ENCODE measurements at regions not wholly inside any gene's neighbourhood (a gene's known extent, or its start where the extent isn't known, plus 50 kb on each side); places are given as distances from the start of the nearest gene placed in this dataset.
"Not testable (repeated sequence)": the region's sequence is repeated elsewhere in the genome, so short reads cannot be mapped to it uniquely, and the experiment has no call there.

DNA sequence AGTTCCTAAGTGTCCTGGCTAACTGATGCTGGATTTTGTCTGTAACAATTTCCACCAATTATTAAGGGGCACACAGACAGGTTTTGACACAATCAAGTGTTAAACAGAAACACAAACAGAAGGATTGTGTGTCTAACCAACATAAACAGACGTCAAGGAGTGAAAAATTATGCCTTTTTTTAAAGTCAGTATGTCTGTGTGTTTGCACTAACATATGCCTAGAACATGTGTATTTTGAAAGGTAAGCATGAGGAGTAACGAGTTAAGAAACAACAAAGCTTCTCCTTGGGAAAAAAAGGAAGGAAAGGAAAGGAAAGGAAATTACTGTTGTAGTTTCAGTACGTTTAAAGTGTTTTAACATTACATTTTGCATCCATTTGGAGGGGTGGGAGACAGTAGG lies 466.3 kb upstream of the ID4 start:
- H3K27ac ChIP-seq (ENCODE audit: insufficient read depth, low read depth, low read length, poor library complexity, severe bottlenecking), result peak overlapping the region; percentile 40

GRCh38 chr6:19375613-19376012 lies 461.6 kb upstream of the ID4 start:
- H3K36me3 ChIP-seq (ENCODE audit: control insufficient read depth, insufficient read depth, low read length), result no peaks in the 10 kb centered on the region
- no peak overlapping the region for H3K4me3 ChIP-seq (ENCODE audit: insufficient read depth, low read depth, low read length)
- no peaks in the 10 kb centered on the region for H3K27me3 ChIP-seq (ENCODE audit: control insufficient read depth, insufficient read depth, low read length, poor library complexity, severe bottlenecking)
- H3K9me3 ChIP-seq (ENCODE audit: control insufficient read depth, low read length), result no peaks in the 10 kb centered on the region
- peaks cover 6% of the 10 kb centered on the region for H3K4me1 ChIP-seq (ENCODE audit: control insufficient read depth, insufficient read depth, low read length)
- H3K27ac ChIP-seq (ENCODE audit: insufficient read depth, low read depth, low read length, poor library complexity, severe bottlenecking), result no peak overlapping the region

More for the DNA sequence above, 466.3 kb upstream of the ID4 start:
- H3K4me3 ChIP-seq (ENCODE audit: insufficient read depth, low read depth, low read length), result no peak overlapping the region
- H3K27me3 ChIP-seq (ENCODE audit: control insufficient read depth, insufficient read depth, low read length, poor library complexity, severe bottlenecking), result no peaks in the 10 kb centered on the region
- H3K9me3 ChIP-seq (ENCODE audit: control insufficient read depth, low read length), result no peaks in the 10 kb centered on the region
- H3K36me3 ChIP-seq (ENCODE audit: control insufficient read depth, insufficient read depth, low read length), result no peaks in the 10 kb centered on the region
- 85 to 87% methylated on average over 3 of the region's 3 CpGs for WGBS, 2 experiments
- H3K4me1 ChIP-seq (ENCODE audit: control insufficient read depth, insufficient read depth, low read length), result peaks cover 22% of the 10 kb centered on the region

GRCh38 chr6:19377722-19378121 lies 459.4 kb upstream of the ID4 start:
- Histone ChIP-seq H3K27me3 (ENCODE audit: control insufficient read depth, insufficient read depth, low read length, poor library complexity, severe bottlenecking) (no peaks in the 10 kb centered on the region), H3K36me3 (ENCODE audit: control insufficient read depth, insufficient read depth, low read length) (no peaks in the 10 kb centered on the region), H3K9me3 (ENCODE audit: control insufficient read depth, low read length) (no peaks in the 10 kb centered on the region), H3K4me1 (ENCODE audit: control insufficient read depth, insufficient read depth, low read length) (no peaks in the 10 kb centered on the region), H3K4me3 (ENCODE audit: insufficient read depth, low read depth, low read length) (no peak overlapping the region), H3K27ac (ENCODE audit: insufficient read depth, low read depth, low read length, poor library complexity, severe bottlenecking) (no peak overlapping the region)
- WGBS, 2 experiments, result 85 to 95% methylated on average over 3 of the region's 3 CpGs

GRCh38 chr6:19380293-19380692 lies 456.9 kb upstream of the ID4 start:
- no peaks in the 10 kb centered on the region for H3K36me3 ChIP-seq (ENCODE audit: control insufficient read depth, insufficient read depth, low read length)
- WGBS, 2 experiments, result 94 to 100% methylated on average over 2 of the region's 2 CpGs
- no peaks in the 10 kb centered on the region for H3K4me1 ChIP-seq (ENCODE audit: control insufficient read depth, insufficient read depth, low read length)
- H3K9me3 ChIP-seq (ENCODE audit: control insufficient read depth, low read length), result no peaks in the 10 kb centered on the region
- H3K27me3 ChIP-seq (ENCODE audit: control insufficient read depth, insufficient read depth, low read length, poor library complexity, severe bottlenecking), result no peaks in the 10 kb centered on the region
- no peak overlapping the region for H3K4me3 ChIP-seq (ENCODE audit: insufficient read depth, low read depth, low read length)
- H3K27ac ChIP-seq (ENCODE audit: insufficient read depth, low read depth, low read length, poor library complexity, severe bottlenecking), result no peak overlapping the region

GRCh38 chr6:19382676-19383075 lies 454.5 kb upstream of the ID4 start:
- 93 to 94% methylated on average over 3 of the region's 3 CpGs for WGBS, 2 experiments
- no peaks in the 10 kb centered on the region for H3K9me3 ChIP-seq (ENCODE audit: control insufficient read depth, low read length)
- H3K27me3 ChIP-seq (ENCODE audit: control insufficient read depth, insufficient read depth, low read length, poor library complexity, severe bottlenecking), result no peaks in the 10 kb centered on the region
- no peaks in the 10 kb centered on the region for H3K36me3 ChIP-seq (ENCODE audit: control insufficient read depth, insufficient read depth, low read length)
- no peak overlapping the region for H3K4me3 ChIP-seq (ENCODE audit: insufficient read depth, low read depth, low read length)
- H3K4me1 ChIP-seq (ENCODE audit: control insufficient read depth, insufficient read depth, low read length), result no peaks in the 10 kb centered on the region
- no peak overlapping the region for H3K27ac ChIP-seq (ENCODE audit: insufficient read depth, low read depth, low read length, poor library complexity, severe bottlenecking)

DNA sequence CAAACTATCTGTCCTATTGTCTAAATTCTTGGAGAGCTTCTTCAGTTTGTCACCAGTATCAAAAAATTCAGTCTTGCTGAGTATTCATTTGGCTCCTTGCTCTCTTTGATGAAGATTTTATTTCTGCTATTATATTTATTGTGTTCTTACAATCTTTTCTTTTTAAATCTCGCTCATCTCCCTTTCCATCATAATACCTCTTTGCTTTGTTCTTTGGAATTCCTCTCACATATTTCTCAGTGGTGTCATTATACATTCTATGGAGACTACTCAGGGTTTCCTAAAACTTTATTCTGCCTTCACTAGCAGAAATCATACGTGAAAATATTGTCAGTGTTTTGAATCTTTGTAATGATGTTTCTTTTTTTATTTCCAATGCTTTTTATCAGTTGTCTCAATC lies 445.2 kb upstream of the ID4 start:
- no peaks in the 10 kb centered on the region for H3K27me3 ChIP-seq (ENCODE audit: control insufficient read depth, insufficient read depth, low read length, poor library complexity, severe bottlenecking)
- no peaks in the 10 kb centered on the region for H3K36me3 ChIP-seq (ENCODE audit: control insufficient read depth, insufficient read depth, low read length)
- H3K4me3 ChIP-seq (ENCODE audit: insufficient read depth, low read depth, low read length), result no peak overlapping the region
- no peaks in the 10 kb centered on the region for H3K9me3 ChIP-seq (ENCODE audit: control insufficient read depth, low read length)
- no peaks in the 10 kb centered on the region for H3K4me1 ChIP-seq (ENCODE audit: control insufficient read depth, insufficient read depth, low read length)
- no CpG with 5 or more reads among the region's 2 CpGs for WGBS, 2 experiments
- no peak overlapping the region for H3K27ac ChIP-seq (ENCODE audit: insufficient read depth, low read depth, low read length, poor library complexity, severe bottlenecking)

DNA sequence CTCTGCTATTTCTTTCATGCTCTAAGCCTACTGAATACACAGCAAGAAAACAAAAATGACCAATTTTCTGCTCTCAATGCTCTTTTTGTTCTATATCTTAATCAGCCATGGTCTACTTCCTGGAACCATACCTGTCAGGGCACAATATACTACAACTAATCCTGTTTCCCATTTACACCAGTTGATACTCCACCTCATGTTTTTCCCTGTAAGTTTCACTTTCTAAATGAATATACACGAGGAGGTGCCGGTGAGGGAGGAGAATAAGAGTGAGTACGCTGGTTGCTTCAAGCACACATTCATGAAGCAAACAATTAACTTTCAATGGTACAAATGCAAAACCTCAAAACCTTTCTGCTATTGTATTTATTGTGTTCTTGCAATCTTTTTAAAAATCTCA lies 443.1 kb upstream of the ID4 start:
- Histone ChIP-seq H3K27ac (ENCODE audit: insufficient read depth, low read depth, low read length, poor library complexity, severe bottlenecking) (no peak overlapping the region), H3K9me3 (ENCODE audit: control insufficient read depth, low read length) (no peaks in the 10 kb centered on the region), H3K27me3 (ENCODE audit: control insufficient read depth, insufficient read depth, low read length, poor library complexity, severe bottlenecking) (no peaks in the 10 kb centered on the region), H3K4me3 (ENCODE audit: insufficient read depth, low read depth, low read length) (no peak overlapping the region), H3K4me1 (ENCODE audit: control insufficient read depth, insufficient read depth, low read length) (no peaks in the 10 kb centered on the region), H3K36me3 (ENCODE audit: control insufficient read depth, insufficient read depth, low read length) (no peaks in the 10 kb centered on the region)
- 100% methylated on average over 2 of the region's 3 CpGs; no CpG with 5 or more reads in 1 of the 2 experiments for WGBS, 2 experiments

DNA sequence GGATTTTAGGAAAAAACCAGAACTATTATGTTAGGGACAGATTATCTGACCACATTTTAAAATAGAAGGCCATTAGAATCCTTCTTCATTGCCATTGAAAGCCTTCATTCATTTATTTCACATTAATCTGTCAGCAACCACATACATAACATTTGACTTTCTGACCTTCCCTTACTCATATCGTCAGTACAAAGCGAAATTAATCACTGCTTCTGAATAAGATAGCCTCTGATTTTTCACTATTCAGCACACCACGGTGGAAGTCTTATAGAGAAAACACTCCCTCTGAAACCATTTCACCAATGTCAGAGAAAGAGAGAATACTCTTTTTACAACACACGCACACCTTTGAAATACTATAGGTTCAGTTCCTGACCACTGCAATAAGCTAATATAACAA lies 442.5 kb upstream of the ID4 start:
- H3K4me3 ChIP-seq (ENCODE audit: insufficient read depth, low read depth, low read length), result no peak overlapping the region
- 83 to 90% methylated on average over 4 of the region's 4 CpGs for WGBS, 2 experiments
- no peaks in the 10 kb centered on the region for H3K9me3 ChIP-seq (ENCODE audit: control insufficient read depth, low read length)
- H3K36me3 ChIP-seq (ENCODE audit: control insufficient read depth, insufficient read depth, low read length), result no peaks in the 10 kb centered on the region
- no peaks in the 10 kb centered on the region for H3K4me1 ChIP-seq (ENCODE audit: control insufficient read depth, insufficient read depth, low read length)
- H3K27ac ChIP-seq (ENCODE audit: insufficient read depth, low read depth, low read length, poor library complexity, severe bottlenecking), result no peak overlapping the region
- H3K27me3 ChIP-seq (ENCODE audit: control insufficient read depth, insufficient read depth, low read length, poor library complexity, severe bottlenecking), result no peaks in the 10 kb centered on the region

GRCh38 chr6:19395316-19395715 lies 441.9 kb upstream of the ID4 start:
- Histone ChIP-seq H3K9me3 (ENCODE audit: control insufficient read depth, low read length) (no peaks in the 10 kb centered on the region), H3K27ac (ENCODE audit: insufficient read depth, low read depth, low read length, poor library complexity, severe bottlenecking) (no peak overlapping the region), H3K27me3 (ENCODE audit: control insufficient read depth, insufficient read depth, low read length, poor library complexity, severe bottlenecking) (no peaks in the 10 kb centered on the region), H3K36me3 (ENCODE audit: control insufficient read depth, insufficient read depth, low read length) (no peaks in the 10 kb centered on the region), H3K4me3 (ENCODE audit: insufficient read depth, low read depth, low read length) (no peak overlapping the region), H3K4me1 (ENCODE audit: control insufficient read depth, insufficient read depth, low read length) (no peaks in the 10 kb centered on the region)

DNA sequence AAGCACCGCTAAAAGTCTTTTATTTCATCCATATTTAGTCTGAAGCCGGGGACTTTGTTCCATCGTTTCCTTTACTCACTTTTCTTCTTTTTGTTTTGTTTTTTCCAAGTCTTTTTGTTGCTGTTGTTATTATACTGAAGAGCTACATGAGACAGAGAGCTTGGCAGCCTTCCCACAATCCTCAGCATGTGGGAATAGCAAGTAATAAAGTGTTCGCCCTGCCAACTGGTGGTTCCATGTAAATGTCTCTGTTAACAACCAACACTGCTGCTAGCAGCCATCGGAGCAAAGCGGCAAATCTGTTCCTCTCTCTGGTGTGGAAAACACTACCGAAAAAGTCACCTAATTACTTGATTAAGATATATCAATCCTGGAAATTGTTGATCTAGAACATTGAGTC lies 437.8 kb upstream of the ID4 start:
- Histone ChIP-seq H3K36me3 (ENCODE audit: control insufficient read depth, insufficient read depth, low read length) (no peaks in the 10 kb centered on the region), H3K4me1 (ENCODE audit: control insufficient read depth, insufficient read depth, low read length) (no peaks in the 10 kb centered on the region), H3K27ac (ENCODE audit: insufficient read depth, low read depth, low read length, poor library complexity, severe bottlenecking) (no peak overlapping the region), H3K27me3 (ENCODE audit: control insufficient read depth, insufficient read depth, low read length, poor library complexity, severe bottlenecking) (no peaks in the 10 kb centered on the region), H3K4me3 (ENCODE audit: insufficient read depth, low read depth, low read length) (no peak overlapping the region), H3K9me3 (ENCODE audit: control insufficient read depth, low read length) (no peaks in the 10 kb centered on the region)
- 95 to 97% methylated on average over 7 of the region's 7 CpGs for WGBS, 2 experiments

- H3K9me3 ChIP-seq (ENCODE audit: control insufficient read depth, low read length); H3K4me3 ChIP-seq (ENCODE audit: insufficient read depth, low read depth, low read length); H3K36me3 ChIP-seq (ENCODE audit: control insufficient read depth, insufficient read depth, low read length); H3K4me1 ChIP-seq (ENCODE audit: control insufficient read depth, insufficient read depth, low read length); H3K27ac ChIP-seq (ENCODE audit: insufficient read depth, low read depth, low read length, poor library complexity, severe bottlenecking); H3K27me3 ChIP-seq (ENCODE audit: control insufficient read depth, insufficient read depth, low read length, poor library complexity, severe bottlenecking): not testable (repeated sequence)
- WGBS, 2 experiments, result 90 to 98% methylated on average over 3 of the region's 3 CpGs
These were observed 432.3 kb upstream of the ID4 start for GRCh38 chr6:19404884-19405283.
